ENCODE measurements at regions not wholly inside any gene's neighbourhood (a gene's known extent, or its start where the extent isn't known, plus 50 kb on each side); places are given as distances from the start of the nearest gene placed in this dataset.
A peak's percentile ranks its signal among the peaks of the same experiment; 100 is the strongest.

- no peaks in the 10 kb centered on the region for H3K4me1 ChIP-seq
- no peaks in the 10 kb centered on the region for H3K36me3 ChIP-seq
- DNase-seq, result peak; percentile 71
- no peaks in the 10 kb centered on the region for H3K9me3 ChIP-seq
- no peak overlapping the region for H3K4me3 ChIP-seq (ENCODE audit: low read depth, low read length)
- H3K27me3 ChIP-seq, result no peaks in the 10 kb centered on the region
- peak; percentile 83 for TF ChIP-seq CTCF (IDR thresholded peaks at IDR 0.05; ENCODE audit: low read depth, low read length)
Measured at GRCh38 chr18:21955757-21956652, 213.4 kb upstream of the GATA6 start.

GRCh38 chr18:21958263-21958662 lies 211.1 kb upstream of the GATA6 start:
- TF ChIP-seq CTCF (IDR thresholded peaks at IDR 0.05; ENCODE audit: low read depth, low read length), result no peak
- H3K4me3 ChIP-seq (ENCODE audit: low read depth, low read length), result no peak overlapping the region
- no peak for DNase-seq

GRCh38 chr18:21958707-21959450 lies 210.5 kb upstream of the GATA6 start:
- Histone ChIP-seq H3K4me3 (ENCODE audit: low read depth, low read length) (no peak overlapping the region), H3K27me3 (no peaks in the 10 kb centered on the region)
- DNase-seq, result no peak

More at GRCh38 chr18:21958263-21958662, 211.1 kb upstream of the GATA6 start:
- H3K4me1 ChIP-seq, result no peaks in the 10 kb centered on the region
- H3K9me3 ChIP-seq, result no peaks in the 10 kb centered on the region
- H3K27me3 ChIP-seq, result no peaks in the 10 kb centered on the region
- H3K36me3 ChIP-seq, result no peaks in the 10 kb centered on the region

GRCh38 chr18:21960189-21960588 lies 209.2 kb upstream of the GATA6 start:
- no peak for DNase-seq
- Histone ChIP-seq H3K4me1 (no peaks in the 10 kb centered on the region), H3K4me3 (ENCODE audit: low read depth, low read length) (no peak overlapping the region), H3K9me3 (no peaks in the 10 kb centered on the region), H3K27me3 (no peaks in the 10 kb centered on the region), H3K36me3 (no peaks in the 10 kb centered on the region)
- TF ChIP-seq CTCF (IDR thresholded peaks at IDR 0.05; ENCODE audit: low read depth, low read length), result no peak

More at GRCh38 chr18:21958707-21959450, 210.5 kb upstream of the GATA6 start:
- Histone ChIP-seq H3K9me3 (no peaks in the 10 kb centered on the region), H3K4me1 (no peaks in the 10 kb centered on the region), H3K36me3 (no peaks in the 10 kb centered on the region)
- no peak for TF ChIP-seq CTCF (IDR thresholded peaks at IDR 0.05; ENCODE audit: low read depth, low read length)

GRCh38 chr18:21963336-21963735 lies 206.1 kb upstream of the GATA6 start:
- no peaks in the 10 kb centered on the region for H3K27me3 ChIP-seq
- H3K9me3 ChIP-seq, result no peaks in the 10 kb centered on the region
- H3K4me3 ChIP-seq (ENCODE audit: low read depth, low read length), result no peak overlapping the region
- TF ChIP-seq CTCF (IDR thresholded peaks at IDR 0.05; ENCODE audit: low read depth, low read length), result no peak
- H3K36me3 ChIP-seq, result no peaks in the 10 kb centered on the region
- H3K4me1 ChIP-seq, result no peaks in the 10 kb centered on the region
- DNase-seq, result no peak
